Sigmoid colon (tissue), 6 donors: ENCODE measurements at regions not wholly inside any gene's neighbourhood (a gene's known extent, or its start where the extent isn't known, plus 50 kb on each side); places are given as distances from the start of the nearest gene placed in this dataset.

Experiments used
- DNase-seq: peaks from one replicate; pipeline ENCODE4 v3.0.0-alpha.2; 2019
- H3K27ac ChIP-seq, 4 donors: fragments of 200-600 bp; sonication (generic); one replicate each; pipeline ENCODE4 v1.5.1; 2016 to 2019; ENCODE audit warnings: mild to moderate bottlenecking in 1 of 4
- H3K27me3 ChIP-seq, 3 donors: fragments of 200-600 bp; sonication (generic); one replicate each; pipeline ENCODE4 v1.5.1; 2019; ENCODE audit warnings: mild to moderate bottlenecking in 1 of 3
- H3K36me3 ChIP-seq, 4 donors: fragments of 200-600 bp; sonication (generic); one replicate each; pipeline ENCODE4 v1.5.1; 2016 to 2019
- H3K4me1 ChIP-seq, 4 donors: fragments of 200-600 bp; sonication (generic); one replicate each; pipeline ENCODE4 v1.5.1; 2017 to 2019
- H3K4me3 ChIP-seq, 4 donors: fragments of 200-600 bp; sonication (generic); one replicate each; pipeline ENCODE4 v1.5.1; 2017 to 2019; ENCODE audit warnings: mild to moderate bottlenecking in 2 of 4, moderate library complexity in 1 of 4
- H3K9me3 ChIP-seq, 4 donors: fragments of 200-600 bp in 3 of 4; sonication (generic) in 3 of 4; one replicate each; pipeline versions ENCODE4 v1.5.1 to v1.6.1; 2013 to 2019
- EP300 ChIP-seq, 4 donors: sonication (generic); formaldehyde crosslinking; IDR thresholded peaks; one replicate each; pipeline ENCODE4 v1.6.1; 2017; ENCODE audit warnings: antibody characterized with exemption in 4 of 4
- POLR2A ChIP-seq, 2 donors: fragments of 450-650 bp; IDR thresholded peaks; one replicate each; pipeline ENCODE4 v1.6.1; 2016; ENCODE audit warnings: antibody characterized with exemption in 2 of 2, mild to moderate bottlenecking in 2 of 2, moderate library complexity in 2 of 2
- POLR2AphosphoS5 ChIP-seq, 4 donors: sonication (generic); formaldehyde crosslinking; IDR thresholded peaks; one replicate each; pipeline ENCODE4 v1.6.1; 2017; ENCODE audit warnings: antibody characterized with exemption in 4 of 4
- WGBS, 2 donors: extraction: QIAGEN DNeasy Blood & Tissue Kit; methylation state at CpG; one replicate each; pipeline ENCODE4 v1.1.7; 2013; 5-methylcytosine and 5-hydroxymethylcytosine counted together
- intact Hi-C: fragments of 100-400 bp; cut with DNase I; formaldehyde crosslinking; loops from one replicate; pipeline ENCODE4 v1.15.1; 2023
- TF ChIP-seq, protein P1 (sequence below), 4 experiments: fragments of 450-650 bp in 3 of 4; fragments of 200-600 bp in 1 of 4; IDR thresholded peaks; one replicate each; pipeline ENCODE4 v1.5.1; 2016 to 2019; ENCODE audit warnings: antibody characterized with exemption in 4 of 4, mild to moderate bottlenecking in 3 of 4, moderate library complexity in 2 of 4
- donor health status: healthy with polysubstance abuse.
- donor health status: healthy.

DNA sequence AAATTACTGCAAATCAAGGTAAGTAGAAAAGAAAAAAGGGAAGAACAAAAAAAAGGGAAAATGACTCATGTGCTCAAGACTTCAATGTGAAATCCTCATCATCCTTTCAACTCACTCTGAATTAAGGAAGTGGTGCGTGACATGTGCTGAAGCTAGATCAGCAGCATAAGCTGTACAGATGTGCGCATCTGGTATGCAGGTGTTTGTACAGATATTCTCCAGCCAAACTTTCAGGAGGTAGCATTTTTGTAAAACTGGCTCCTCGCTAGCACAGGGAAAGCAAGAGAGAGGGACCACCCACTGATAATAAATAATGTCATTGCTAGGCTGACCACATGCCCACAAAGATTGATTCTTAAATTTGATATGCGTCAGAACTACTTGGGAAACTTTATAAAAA is 253.9 kb upstream of the RGMB start:
- no peaks in the 10 kb centered on the region for H3K9me3 ChIP-seq
- no peak overlapping the region for H3K4me3 ChIP-seq
- H3K36me3 ChIP-seq = no peaks in the 10 kb centered on the region
- DNase-seq = no peak
- TF ChIP-seq POLR2AphosphoS5 (IDR thresholded peaks at IDR 0.05) (no peak), EP300 (IDR thresholded peaks at IDR 0.05) (no peak), POLR2A (IDR thresholded peaks at IDR 0.05) (no peak)
- TF ChIP-seq, protein P1, sequence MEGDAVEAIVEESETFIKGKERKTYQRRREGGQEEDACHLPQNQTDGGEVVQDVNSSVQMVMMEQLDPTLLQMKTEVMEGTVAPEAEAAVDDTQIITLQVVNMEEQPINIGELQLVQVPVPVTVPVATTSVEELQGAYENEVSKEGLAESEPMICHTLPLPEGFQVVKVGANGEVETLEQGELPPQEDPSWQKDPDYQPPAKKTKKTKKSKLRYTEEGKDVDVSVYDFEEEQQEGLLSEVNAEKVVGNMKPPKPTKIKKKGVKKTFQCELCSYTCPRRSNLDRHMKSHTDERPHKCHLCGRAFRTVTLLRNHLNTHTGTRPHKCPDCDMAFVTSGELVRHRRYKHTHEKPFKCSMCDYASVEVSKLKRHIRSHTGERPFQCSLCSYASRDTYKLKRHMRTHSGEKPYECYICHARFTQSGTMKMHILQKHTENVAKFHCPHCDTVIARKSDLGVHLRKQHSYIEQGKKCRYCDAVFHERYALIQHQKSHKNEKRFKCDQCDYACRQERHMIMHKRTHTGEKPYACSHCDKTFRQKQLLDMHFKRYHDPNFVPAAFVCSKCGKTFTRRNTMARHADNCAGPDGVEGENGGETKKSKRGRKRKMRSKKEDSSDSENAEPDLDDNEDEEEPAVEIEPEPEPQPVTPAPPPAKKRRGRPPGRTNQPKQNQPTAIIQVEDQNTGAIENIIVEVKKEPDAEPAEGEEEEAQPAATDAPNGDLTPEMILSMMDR (IDR thresholded peaks at IDR 0.05) = no peak
- no peaks in the 10 kb centered on the region for H3K27me3 ChIP-seq
- intact Hi-C loops = no loop called here
- no peak overlapping the region for H3K27ac ChIP-seq
- 69 to 89% methylated on average over 4 of the region's 4 CpGs for whole genome bisulfite sequencing, 2 donors
- no peaks in the 10 kb centered on the region for H3K4me1 ChIP-seq

DNA sequence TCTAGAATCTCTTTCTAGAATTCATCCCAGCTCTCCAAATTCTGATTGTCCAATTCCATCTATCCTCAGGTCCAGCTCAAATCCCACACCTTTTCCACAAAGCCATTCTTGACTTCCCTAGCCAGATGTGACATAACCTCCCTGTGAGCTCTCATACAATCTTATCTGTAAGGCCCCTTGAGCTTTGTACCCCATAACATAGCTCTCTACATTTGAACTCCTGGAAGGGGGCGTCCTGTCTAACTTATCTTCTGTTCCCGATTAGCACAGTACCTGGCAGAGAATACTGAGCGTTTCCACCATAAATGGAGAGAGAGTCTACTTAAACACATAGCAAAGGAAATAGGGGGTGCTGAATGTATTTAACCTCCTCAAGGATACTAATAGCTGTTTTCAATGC is 251.6 kb upstream of the RGMB start:
- Histone ChIP-seq H3K27me3 (no peaks in the 10 kb centered on the region), H3K4me3 (no peak overlapping the region), H3K36me3 (no peaks in the 10 kb centered on the region), H3K27ac (no peak overlapping the region), H3K4me1 (no peaks in the 10 kb centered on the region), H3K9me3 (no peaks in the 10 kb centered on the region)
- 90 to 91% methylated on average over 3 of the region's 3 CpGs for WGBS, 2 donors
- no peak for DNase-seq
- TF ChIP-seq POLR2A (IDR thresholded peaks at IDR 0.05) (no peak), POLR2AphosphoS5 (IDR thresholded peaks at IDR 0.05) (no peak), EP300 (IDR thresholded peaks at IDR 0.05) (no peak)
- TF ChIP-seq, protein P1 (IDR thresholded peaks at IDR 0.05) = no peak
- intact Hi-C loops = no loop called here

DNA sequence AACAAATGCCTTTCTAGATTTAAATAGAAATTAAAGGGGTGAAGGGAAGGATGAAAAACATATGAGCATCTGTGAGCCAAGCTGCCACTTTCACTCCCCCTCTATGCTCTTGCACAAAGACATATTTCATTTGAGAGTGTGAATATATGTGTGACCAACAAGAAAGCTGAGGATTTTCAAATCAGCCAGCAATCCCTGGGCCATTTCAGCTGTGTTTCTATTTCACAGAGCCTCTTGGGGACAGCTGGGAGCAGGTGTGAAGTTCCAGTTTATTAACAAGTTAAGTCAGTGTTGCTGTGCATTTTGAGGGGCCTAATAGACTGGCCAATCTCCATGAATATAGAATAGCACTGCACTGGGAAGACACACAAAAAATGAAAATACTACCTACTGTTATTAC is 248.7 kb upstream of the RGMB start:
- H3K4me1 ChIP-seq = peaks cover 0 to 8% (median 3%) of the 10 kb centered on the region in 4 donors

DNA sequence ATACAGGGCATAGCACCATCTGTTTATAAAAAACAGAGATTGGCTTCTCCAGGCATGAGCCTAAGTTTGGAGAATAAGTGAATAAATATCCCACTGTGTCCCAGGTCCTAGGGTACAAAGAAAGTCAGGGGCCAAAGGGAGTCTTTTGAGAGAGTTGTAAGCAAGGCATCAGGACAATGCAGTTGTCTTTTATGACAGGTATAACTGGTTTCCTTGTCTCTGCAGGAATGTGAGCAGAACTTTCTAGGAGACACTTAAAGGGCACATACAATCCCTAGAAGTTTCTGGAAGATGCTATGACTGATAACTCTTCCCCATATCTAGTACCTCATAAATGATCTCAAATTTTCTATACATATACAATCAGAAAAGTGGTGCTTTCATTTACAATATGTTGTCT is 245.6 kb upstream of the RGMB start:
- TF ChIP-seq, protein P1 (IDR thresholded peaks at IDR 0.05) = no peak
- TF ChIP-seq POLR2A (IDR thresholded peaks at IDR 0.05) (no peak), EP300 (IDR thresholded peaks at IDR 0.05) (no peak)
- Histone ChIP-seq H3K9me3 (no peaks in the 10 kb centered on the region), H3K27ac (no peak overlapping the region), H3K4me1 (peaks cover 0 to 13% (median 5%) of the 10 kb centered on the region in 4 donors), H3K27me3 (no peaks in the 10 kb centered on the region), H3K4me3 (no peak overlapping the region), H3K36me3 (no peaks in the 10 kb centered on the region)
- intact Hi-C loops = no loop called here
- no peak for DNase-seq

More for the DNA sequence above, 248.7 kb upstream of the RGMB start:
- H3K36me3 ChIP-seq = no peaks in the 10 kb centered on the region
- TF ChIP-seq POLR2A (IDR thresholded peaks at IDR 0.05) = no peak
- no peak for TF ChIP-seq POLR2AphosphoS5 (IDR thresholded peaks at IDR 0.05)
- TF ChIP-seq, protein P1 (IDR thresholded peaks at IDR 0.05) = no peak
- TF ChIP-seq EP300 (IDR thresholded peaks at IDR 0.05) = no peak
- H3K4me3 ChIP-seq = no peak overlapping the region
- no peak for DNase-seq
- H3K9me3 ChIP-seq = no peaks in the 10 kb centered on the region
- H3K27ac ChIP-seq = no peak overlapping the region
- H3K27me3 ChIP-seq = no peaks in the 10 kb centered on the region
- intact Hi-C loops = no loop called here

DNA sequence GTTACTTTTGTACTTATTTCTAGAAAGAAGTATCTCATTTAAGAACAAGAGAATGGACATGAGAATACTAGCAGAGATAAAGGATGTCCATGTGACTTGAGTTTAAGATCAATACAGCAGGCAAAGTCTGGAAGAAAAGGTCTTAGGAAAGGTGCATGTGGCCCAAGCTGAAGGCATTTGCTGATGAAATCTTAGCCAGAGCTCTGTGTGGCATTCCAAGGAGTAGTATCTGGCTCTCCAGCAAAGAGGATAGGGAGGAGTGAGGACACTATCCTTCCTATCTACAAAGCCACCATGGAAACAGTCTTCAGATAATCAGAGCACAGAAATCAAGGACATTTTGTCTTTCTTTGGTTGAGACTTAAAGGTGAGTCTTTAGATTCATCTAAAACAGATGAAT is 244.1 kb upstream of the RGMB start:
- no peak for TF ChIP-seq POLR2AphosphoS5 (IDR thresholded peaks at IDR 0.05)
- no peak for TF ChIP-seq EP300 (IDR thresholded peaks at IDR 0.05)
- TF ChIP-seq POLR2A (IDR thresholded peaks at IDR 0.05) = no peak
- TF ChIP-seq, protein P1 (IDR thresholded peaks at IDR 0.05) = no peak
- no peak for DNase-seq
- Histone ChIP-seq H3K4me1 (peaks cover 0 to 13% (median 5%) of the 10 kb centered on the region in 4 donors), H3K27me3 (no peaks in the 10 kb centered on the region), H3K36me3 (no peaks in the 10 kb centered on the region), H3K4me3 (no peak overlapping the region), H3K9me3 (no peaks in the 10 kb centered on the region), H3K27ac (peak overlapping the region in 1 of 4 donors; percentile 34)
- intact Hi-C loops = no loop called here
